HG03175 (cell line): ENCODE measurements at regions not wholly inside any gene's neighbourhood (a gene's known extent, or its start where the extent isn't known, plus 50 kb on each side); places are given as distances from the start of the nearest gene placed in this dataset.
"Not testable (repeated sequence)": the region's sequence is repeated elsewhere in the genome, so short reads cannot be mapped to it uniquely, and the experiment has no call there.

Experiments used
- ATAC-seq: cut with Tn5 transposase; IDR thresholded peaks from one replicate; pipeline ENCODE4 v1.9.1; 2021; ENCODE audit warnings: mild to moderate bottlenecking, moderate library complexity; ENCODE audit not compliant: unreplicated experiment

- not testable (repeated sequence) for ATAC-seq
Measured at GRCh38 chr14:106480287-106480686, 953.9 kb downstream of the TMEM121 start.

GRCh38 chr14:106482213-106482612 lies 955.8 kb downstream of the TMEM121 start:
- ATAC-seq = not testable (repeated sequence)

GRCh38 chr14:106487600-106487999 lies 961.2 kb downstream of the TMEM121 start:
- ATAC-seq = no peak

GRCh38 chr14:106488291-106488690 lies 961.9 kb downstream of the TMEM121 start:
- no peak for ATAC-seq

- ATAC-seq = no peak
Measured at GRCh38 chr14:106489112-106489881, 962.9 kb downstream of the TMEM121 start.

GRCh38 chr14:106490442-106490841 lies 964.1 kb downstream of the TMEM121 start:
- no peak for ATAC-seq

GRCh38 chr14:106491851-106492250 lies 965.5 kb downstream of the TMEM121 start:
- ATAC-seq = no peak

- ATAC-seq = no peak
Measured at GRCh38 chr14:106493962-106494823, 967.8 kb downstream of the TMEM121 start.

- no peak for ATAC-seq
Measured at GRCh38 chr14:106500571-106500970, 974.2 kb downstream of the TMEM121 start.

- ATAC-seq = no peak
Measured at GRCh38 chr14:106501898-106502297, 975.5 kb downstream of the TMEM121 start.

- no peak for ATAC-seq
Measured at GRCh38 chr14:106505366-106505765, 979.0 kb downstream of the TMEM121 start.

- ATAC-seq = no peak
Measured at GRCh38 chr14:106506881-106507305, 980.5 kb downstream of the TMEM121 start.

- ATAC-seq = no peak
Measured at GRCh38 chr14:106507354-106507753, 981.0 kb downstream of the TMEM121 start.

GRCh38 chr14:106508216-106508615 lies 981.8 kb downstream of the TMEM121 start:
- no peak for ATAC-seq

GRCh38 chr14:106509176-106509575 lies 982.8 kb downstream of the TMEM121 start:
- no peak for ATAC-seq

GRCh38 chr14:106509807-106510206 lies 983.4 kb downstream of the TMEM121 start:
- ATAC-seq = no peak

- ATAC-seq = no peak
Measured at GRCh38 chr14:106511006-106511799, 984.8 kb downstream of the TMEM121 start.

- no peak for ATAC-seq
Measured at GRCh38 chr14:106511800-106512198, 985.4 kb downstream of the TMEM121 start.

GRCh38 chr14:106513302-106513701 lies 986.9 kb downstream of the TMEM121 start:
- ATAC-seq = no peak

- no peak for ATAC-seq
Measured at GRCh38 chr14:106518054-106518943, 991.9 kb downstream of the TMEM121 start.
